Neuronal stem cell (in vitro differentiated cells): ENCODE measurements at regions not wholly inside any gene's neighbourhood (a gene's known extent, or its start where the extent isn't known, plus 50 kb on each side); places are given as distances from the start of the nearest gene placed in this dataset.

ENCODE experiments used
- DNase-seq: peaks from one replicate; pipeline ENCODE4 v3.0.0-alpha.2; 2013; ENCODE audit warnings: low spot score
- H2AFZ ChIP-seq: one replicate; pipeline ENCODE4 v1.6.1; 2013; ENCODE audit warnings: mild to moderate bottlenecking, low read length, inconsistent platforms
- H2AK5ac ChIP-seq: 2 replicates; pipeline ENCODE4 v1.6.1; 2013; ENCODE audit warnings: low read depth, mild to moderate bottlenecking, inconsistent platforms, low read length, moderate library complexity, mixed read lengths
- H2BK120ac ChIP-seq: 2 replicates; pipeline ENCODE4 v1.6.1; 2013; ENCODE audit warnings: low read depth, mild to moderate bottlenecking, inconsistent platforms, low read length, moderate library complexity, mixed read lengths
- H2BK12ac ChIP-seq: one replicate; pipeline ENCODE4 v1.6.1; 2013; ENCODE audit warnings: low read length, inconsistent platforms
- H2BK15ac ChIP-seq: 2 replicates; pipeline ENCODE4 v1.6.1; 2013; ENCODE audit warnings: mild to moderate bottlenecking, low read length, inconsistent platforms, mixed read lengths
- H2BK5ac ChIP-seq: one replicate; pipeline ENCODE4 v1.6.1; 2013; ENCODE audit warnings: inconsistent platforms, mild to moderate bottlenecking, low read length, moderate library complexity
- H3K14ac ChIP-seq: one replicate; pipeline ENCODE4 v1.6.1; 2013; ENCODE audit warnings: low read length, inconsistent platforms
- H3K18ac ChIP-seq: 2 replicates; pipeline ENCODE4 v1.6.1; 2013; ENCODE audit warnings: low read length, inconsistent platforms
- H3K23ac ChIP-seq: 2 replicates; pipeline ENCODE4 v1.6.1; 2013; ENCODE audit warnings: low read depth, mild to moderate bottlenecking, mixed read lengths, low read length, inconsistent platforms; ENCODE audit not compliant: poor library complexity
- H3K27ac ChIP-seq: replicated peaks from 3 replicates; pipeline ENCODE4 v1.5.1; 2013; ENCODE audit warnings: low read length, inconsistent platforms
- H3K27me3 ChIP-seq, 3 experiments: 2 replicates each; pipeline ENCODE4 v1.6.1; 2013; ENCODE audit warnings: low read length in 3 of 3, mild to moderate bottlenecking in 2 of 3, inconsistent platforms in 1 of 3, low read depth in 1 of 3, mixed read lengths in 1 of 3, moderate library complexity in 1 of 3; ENCODE audit not compliant: control insufficient read depth in 3 of 3, insufficient read depth in 3 of 3
- H3K36me3 ChIP-seq, 2 donors: replicated peaks in 1 of 2; 2 replicates each; pipeline ENCODE4 v1.6.1; 2013; ENCODE audit warnings: low read length in 2 of 2; ENCODE audit not compliant: control insufficient read depth in 2 of 2, insufficient read depth in 2 of 2
- H3K4ac ChIP-seq: 2 replicates; pipeline ENCODE4 v1.6.1; 2013; ENCODE audit warnings: inconsistent platforms, mild to moderate bottlenecking, low read length, moderate library complexity
- H3K4me1 ChIP-seq, 2 donors: 1 replicate in 1 of 2; 2 replicates in 1 of 2; pipeline ENCODE4 v1.6.1; 2013; ENCODE audit warnings: low read length in 2 of 2, low read depth in 1 of 2; ENCODE audit not compliant: control insufficient read depth in 2 of 2, insufficient read depth in 1 of 2
- H3K4me2 ChIP-seq: one replicate; pipeline ENCODE4 v1.6.1; 2013; ENCODE audit warnings: mild to moderate bottlenecking, low read length, inconsistent platforms; ENCODE audit not compliant: insufficient read depth, poor library complexity, severe bottlenecking
- H3K4me3 ChIP-seq, 2 donors: 2 replicates each; pipeline ENCODE4 v1.5.1; 2013; ENCODE audit warnings: low read length in 2 of 2, mild to moderate bottlenecking in 2 of 2, inconsistent platforms in 1 of 2, moderate library complexity in 1 of 2
- H3K79me1 ChIP-seq: one replicate; pipeline ENCODE4 v1.6.1; 2013; ENCODE audit warnings: low read depth, mild to moderate bottlenecking, inconsistent platforms, low read length, moderate library complexity
- H3K9ac ChIP-seq: one replicate; pipeline ENCODE4 v1.6.1; 2013; ENCODE audit warnings: mild to moderate bottlenecking, low read depth, low read length, inconsistent platforms; ENCODE audit not compliant: poor library complexity
- H3K9me3 ChIP-seq, 2 donors: replicated peaks in 1 of 2; 2 replicates each; pipeline versions ENCODE3 to v1.6.1; 2013; ENCODE audit warnings: low read length in 2 of 2, mild to moderate bottlenecking in 2 of 2, inconsistent platforms in 1 of 2, low read depth in 1 of 2, mixed read lengths in 1 of 2, moderate library complexity in 1 of 2; ENCODE audit not compliant: control insufficient read depth in 2 of 2, insufficient read depth in 1 of 2
- H4K8ac ChIP-seq: one replicate; pipeline ENCODE4 v1.6.1; 2013; ENCODE audit warnings: low read depth, mild to moderate bottlenecking, inconsistent platforms, low read length, moderate library complexity
- H4K91ac ChIP-seq: one replicate; pipeline ENCODE4 v1.6.1; 2013; ENCODE audit warnings: low read length, low read depth, mild to moderate bottlenecking, inconsistent platforms; ENCODE audit not compliant: poor library complexity
- WGBS, 2 donors: extraction: QIAGEN DNeasy Blood & Tissue Kit; methylation state at CpG; one replicate each; pipeline ENCODE4 v1.1.7; 2013; ENCODE audit warnings: missing lambda C conversion rate in 2 of 2, mixed read lengths in 1 of 2; ENCODE audit not compliant: insufficient read length in 2 of 2, insufficient replicate concordance in 1 of 2; ENCODE audit errors: extremely low coverage in 2 of 2; 5-methylcytosine and 5-hydroxymethylcytosine counted together

GRCh38 chr12:41709463-41710285 lies 435.0 kb downstream of the GXYLT1 start:
- Histone ChIP-seq H3K23ac (no peak overlapping the region), H2AK5ac (no peak overlapping the region), H2BK120ac (no peak overlapping the region), H3K79me1 (no peaks in the 10 kb centered on the region), H3K4me1 (peaks cover 4 to 13% of the 10 kb centered on the region in 2 donors), H4K8ac (no peak overlapping the region), H3K27me3 (no peaks in the 10 kb centered on the region), H3K27ac (no peak overlapping the region), H3K14ac (no peak overlapping the region), H2BK15ac (no peak overlapping the region), H3K4me2 (no peak overlapping the region), H2BK12ac (no peak overlapping the region), H3K4me3 (no peak overlapping the region), H2BK5ac (no peak overlapping the region), H3K4ac (no peak overlapping the region), H4K91ac (no peak overlapping the region), H2AFZ (peak overlapping the region; percentile 27), H3K18ac (no peak overlapping the region), H3K9me3 (no peaks in the 10 kb centered on the region), H3K9ac (no peak overlapping the region), H3K36me3 (no peaks in the 10 kb centered on the region)
- no peak for DNase-seq
- no CpG with 5 or more reads among the region's 5 CpGs for WGBS, 2 donors

- Histone ChIP-seq H2BK15ac (no peak overlapping the region), H3K79me1 (no peaks in the 10 kb centered on the region), H2BK5ac (no peak overlapping the region), H3K14ac (no peak overlapping the region), H2AFZ (peak overlapping the region; percentile 27), H3K23ac (no peak overlapping the region), H3K4ac (no peak overlapping the region), H2BK12ac (no peak overlapping the region), H3K27ac (no peak overlapping the region), H3K18ac (no peak overlapping the region), H3K36me3 (no peaks in the 10 kb centered on the region), H4K8ac (no peak overlapping the region), H4K91ac (no peak overlapping the region), H2BK120ac (no peak overlapping the region), H2AK5ac (no peak overlapping the region), H3K27me3 (no peaks in the 10 kb centered on the region), H3K4me1 (peaks cover 4 to 13% of the 10 kb centered on the region in 2 donors), H3K9me3 (no peaks in the 10 kb centered on the region), H3K4me2 (no peak overlapping the region), H3K4me3 (no peak overlapping the region), H3K9ac (no peak overlapping the region)
- no peak for DNase-seq
- no CpG with 5 or more reads among the region's 3 CpGs for WGBS, 2 donors
Observed at GRCh38 chr12:41709012-41709411, 435.7 kb downstream of the GXYLT1 start.

- no peaks in the 10 kb centered on the region for H3K9me3 ChIP-seq
- WGBS, 2 donors = no CpG with 5 or more reads among the region's 1 CpG
- H3K4me1 ChIP-seq = peaks cover 4 to 13% of the 10 kb centered on the region in 2 donors
Observed at GRCh38 chr12:41706376-41706775, 438.3 kb downstream of the GXYLT1 start.

GRCh38 chr12:41701943-41702601 lies 442.6 kb downstream of the GXYLT1 start:
- no CpG with 5 or more reads among the region's 2 CpGs for WGBS, 2 donors
- Histone ChIP-seq H3K14ac (no peak overlapping the region), H3K9me3 (no peaks in the 10 kb centered on the region), H3K79me1 (no peaks in the 10 kb centered on the region), H2AFZ (no peak overlapping the region), H2BK5ac (no peak overlapping the region), H2BK15ac (no peak overlapping the region), H3K23ac (no peak overlapping the region), H3K4ac (no peak overlapping the region), H3K36me3 (no peaks in the 10 kb centered on the region), H2AK5ac (no peak overlapping the region), H4K8ac (no peak overlapping the region), H4K91ac (no peak overlapping the region), H3K9ac (no peak overlapping the region), H2BK12ac (no peak overlapping the region), H3K4me1 (no peaks in the 10 kb centered on the region), H3K4me2 (no peak overlapping the region), H3K27me3 (no peaks in the 10 kb centered on the region), H2BK120ac (no peak overlapping the region), H3K18ac (no peak overlapping the region), H3K4me3 (no peak overlapping the region), H3K27ac (no peak overlapping the region)
- no peak for DNase-seq

More at GRCh38 chr12:41706376-41706775, 438.3 kb downstream of the GXYLT1 start:
- Histone ChIP-seq H3K4me2 (no peak overlapping the region), H3K27ac (no peak overlapping the region), H4K91ac (no peak overlapping the region), H3K9ac (no peak overlapping the region), H3K27me3 (no peaks in the 10 kb centered on the region), H3K14ac (no peak overlapping the region), H3K23ac (no peak overlapping the region), H4K8ac (no peak overlapping the region), H3K79me1 (no peaks in the 10 kb centered on the region), H3K18ac (no peak overlapping the region), H2AFZ (no peak overlapping the region), H2BK12ac (no peak overlapping the region), H2BK15ac (no peak overlapping the region), H2AK5ac (no peak overlapping the region), H3K4me3 (no peak overlapping the region), H3K36me3 (no peaks in the 10 kb centered on the region), H2BK120ac (no peak overlapping the region), H3K4ac (no peak overlapping the region), H2BK5ac (no peak overlapping the region)
- no peak for DNase-seq
